ENCODE measurements at regions not wholly inside any gene's neighbourhood (a gene's known extent, or its start where the extent isn't known, plus 50 kb on each side); places are given as distances from the start of the nearest gene placed in this dataset.

- no peaks in the 10 kb centered on the region for H3K9me3 Mint-ChIP-seq
- Histone ChIP-seq H3K27me3 (ENCODE audit: control insufficient read depth, insufficient read depth, low read length, poor library complexity, severe bottlenecking) (no peaks in the 10 kb centered on the region), H3K27ac (ENCODE audit: low read depth, low read length) (no peak overlapping the region), H3K9ac (ENCODE audit: extremely low read depth, low read length, poor library complexity, severe bottlenecking) (no peak overlapping the region), H3K4me3 (ENCODE audit: low read length) (no peak overlapping the region), H3K9me3 (ENCODE audit: control insufficient read depth, low read length) (no peaks in the 10 kb centered on the region), H3K4me1 (ENCODE audit: control insufficient read depth, insufficient read depth, low read length) (no peaks in the 10 kb centered on the region), H3K36me3 (ENCODE audit: control insufficient read depth, insufficient read depth, low read length) (no peaks in the 10 kb centered on the region)
- H3K27me3 Mint-ChIP-seq (ENCODE audit: insufficient read depth), result no peaks in the 10 kb centered on the region
- no peak overlapping the region for H3K27ac Mint-ChIP-seq
- 80 to 86% methylated on average over 2 to 3 of the region's 3 CpGs for WGBS, 2 experiments (ENCODE audit: insufficient coverage in 1 of 2, insufficient read length in 1 of 2)
- H3K4me1 Mint-ChIP-seq, result peaks cover 5% of the 10 kb centered on the region
- DNase-seq, result no peak
- no peak overlapping the region for H3K4me3 Mint-ChIP-seq
- TF ChIP-seq CTCF (conservative IDR thresholded peaks at IDR 0.05), result no peak
- no peaks in the 10 kb centered on the region for H3K36me3 Mint-ChIP-seq (ENCODE audit: low read depth)
Observed at GRCh38 chr1:58399176-58399575, 147.3 kb downstream of the OMA1 start.

DNA sequence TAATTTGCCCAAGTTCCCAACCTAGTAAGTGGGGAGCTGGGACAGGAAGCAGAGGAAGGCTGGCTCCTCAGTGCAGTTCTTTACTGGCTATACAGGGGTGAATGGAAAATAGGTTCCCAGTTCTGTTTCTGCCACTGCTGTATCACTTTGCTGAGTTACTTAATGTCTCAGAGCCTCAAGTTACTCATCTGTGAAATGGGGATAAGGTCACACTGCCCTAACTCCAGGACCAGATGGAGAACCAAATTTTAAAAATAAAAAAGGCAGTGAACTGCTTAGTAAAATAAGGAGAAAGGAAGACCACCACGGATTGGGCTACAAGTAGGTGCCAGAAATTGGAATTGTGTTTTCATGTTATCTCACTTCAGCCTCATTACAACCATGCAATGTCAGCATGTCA lies 147.8 kb downstream of the OMA1 start:
- H3K9me3 ChIP-seq (ENCODE audit: control insufficient read depth, low read length), result no peaks in the 10 kb centered on the region
- Mint-ChIP-seq H3K4me1 (peaks cover 5% of the 10 kb centered on the region), H3K27me3 (ENCODE audit: insufficient read depth) (no peaks in the 10 kb centered on the region), H3K27ac (no peak overlapping the region), H3K36me3 (ENCODE audit: low read depth) (no peaks in the 10 kb centered on the region), H3K9me3 (no peaks in the 10 kb centered on the region), H3K4me3 (no peak overlapping the region)
- no peak for DNase-seq
- no peaks in the 10 kb centered on the region for H3K36me3 ChIP-seq (ENCODE audit: control insufficient read depth, insufficient read depth, low read length)
- H3K27me3 ChIP-seq (ENCODE audit: control insufficient read depth, insufficient read depth, low read length, poor library complexity, severe bottlenecking), result no peaks in the 10 kb centered on the region
- H3K4me3 ChIP-seq (ENCODE audit: low read length), result no peak overlapping the region
- no peaks in the 10 kb centered on the region for H3K4me1 ChIP-seq (ENCODE audit: control insufficient read depth, insufficient read depth, low read length)
- H3K9ac ChIP-seq (ENCODE audit: extremely low read depth, low read length, poor library complexity, severe bottlenecking), result no peak overlapping the region
- WGBS, 2 experiments (ENCODE audit: insufficient coverage in 1 of 2, insufficient read length in 1 of 2), result 75 to 83% methylated on average over 1 of the region's 1 CpG
- no peak for TF ChIP-seq CTCF (conservative IDR thresholded peaks at IDR 0.05)
- H3K27ac ChIP-seq (ENCODE audit: low read depth, low read length), result no peak overlapping the region

- no peak overlapping the region for H3K27ac ChIP-seq (ENCODE audit: low read depth, low read length)
- H3K36me3 Mint-ChIP-seq (ENCODE audit: low read depth), result no peaks in the 10 kb centered on the region
- H3K27ac Mint-ChIP-seq, result no peak overlapping the region
- H3K4me1 Mint-ChIP-seq, result peaks cover 5% of the 10 kb centered on the region
- H3K27me3 ChIP-seq (ENCODE audit: control insufficient read depth, insufficient read depth, low read length, poor library complexity, severe bottlenecking), result no peaks in the 10 kb centered on the region
- no peak overlapping the region for H3K9ac ChIP-seq (ENCODE audit: extremely low read depth, low read length, poor library complexity, severe bottlenecking)
- H3K4me3 ChIP-seq (ENCODE audit: low read length), result no peak overlapping the region
- no peaks in the 10 kb centered on the region for H3K9me3 Mint-ChIP-seq
- no peaks in the 10 kb centered on the region for H3K27me3 Mint-ChIP-seq (ENCODE audit: insufficient read depth)
- no peaks in the 10 kb centered on the region for H3K4me1 ChIP-seq (ENCODE audit: control insufficient read depth, insufficient read depth, low read length)
- TF ChIP-seq CTCF (conservative IDR thresholded peaks at IDR 0.05), result no peak
- DNase-seq, result no peak
- no peaks in the 10 kb centered on the region for H3K9me3 ChIP-seq (ENCODE audit: control insufficient read depth, low read length)
- no peak overlapping the region for H3K4me3 Mint-ChIP-seq
- H3K36me3 ChIP-seq (ENCODE audit: control insufficient read depth, insufficient read depth, low read length), result no peaks in the 10 kb centered on the region
- WGBS, 2 experiments (ENCODE audit: insufficient coverage in 1 of 2, insufficient read length in 1 of 2), result 89 to 91% methylated on average over 7 to 9 of the region's 9 CpGs
Observed at GRCh38 chr1:58397187-58397820, 149.2 kb downstream of the OMA1 start.
